HCT116 (cell line): ENCODE measurements at regions not wholly inside any gene's neighbourhood (a gene's known extent, or its start where the extent isn't known, plus 50 kb on each side); places are given as distances from the start of the nearest gene placed in this dataset.

ENCODE experiments used
- ATAC-seq: fragments of 200-7000 bp; cut with Tn5 transposase; 2 replicates; pipeline ENCODE4 v1.9.1; 2020; ENCODE audit warnings: mild to moderate bottlenecking, moderate library complexity
- BruUV-seq: library from RNA; stranded (reverse); fragments of 400-500 nt; replicated peaks from 2 replicates; lab custom pipeline; 2021; lab: Mats Ljungman, UMichigan
- CTCF ChIA-PET: fragments of 300-600 bp; sonication (Branson Sonifier 250); formaldehyde crosslinking; loops from one replicate; lab custom pipeline; 2021; ENCODE audit warnings: antibody characterized with exemption; lab: Charles Lee
- POLR2A ChIA-PET: fragments of 300-600, 350-600 bp; sonication (Branson Sonifier 250); formaldehyde crosslinking; loops from one replicate; lab custom pipeline; 2021; ENCODE audit warnings: antibody characterized with exemption; lab: Charles Lee
- RAD21 ChIA-PET, 2 experiments: fragments of 300-600 bp; sonication (Branson Sonifier 250); formaldehyde crosslinking; loops; one replicate each; lab custom pipeline; 2023; ENCODE audit warnings: low total read pairs in 2 of 2; ENCODE audit not compliant: uncharacterized antibody in 2 of 2, unreplicated experiment in 2 of 2, low non-redundant PET in 1 of 2; lab: Charles Lee
- DNase-seq: peaks from one replicate; pipeline ENCODE4 v3.0.0-alpha.2; 2010; ENCODE audit warnings: low read depth, low spot score
- H2AFZ ChIP-seq: fragments of 200-600 bp; shearing (Covaris generic), sonication (generic); 2 replicates; pipeline ENCODE4 v1.6.1; 2017; ENCODE audit warnings: low read depth, mixed run types, mixed read lengths, antibody characterized with exemption, low read length; ENCODE audit not compliant: poor library complexity, severe bottlenecking
- H3K27ac ChIP-seq: 2 replicates; pipeline ENCODE4 v1.5.1; 2012; ENCODE audit warnings: low read depth, low read length
- H3K27me3 ChIP-seq: fragments of 200-600 bp; sonication (generic); 2 replicates; pipeline ENCODE4 v1.6.1; 2016; ENCODE audit warnings: mixed run types, low read length, mixed read lengths; ENCODE audit not compliant: insufficient read depth
- H3K36me3 ChIP-seq, 2 experiments: fragments of 200-500 bp in 1 of 2; fragments of 200-600 bp in 1 of 2; sonication (Bioruptor generic) in 1 of 2; sonication (generic) in 1 of 2; 2 replicates each; pipeline versions ENCODE4 v1.5.1 to v1.6.1; 2014 to 2016; ENCODE audit warnings: low read length in 2 of 2, inconsistent platforms in 1 of 2, mixed read lengths in 1 of 2, mixed run types in 1 of 2; ENCODE audit not compliant: insufficient read depth in 2 of 2, control insufficient read depth in 1 of 2
- H3K4me1 ChIP-seq, 2 experiments: fragments of 200-600 bp in 1 of 2; sonication (generic) in 1 of 2; 2 replicates each; pipeline versions ENCODE4 v1.5.1 to v1.6.1; 2012 to 2017; ENCODE audit warnings: low read length in 2 of 2, inconsistent platforms in 1 of 2, mild to moderate bottlenecking in 1 of 2, mixed read lengths in 1 of 2, mixed run types in 1 of 2, moderate library complexity in 1 of 2; ENCODE audit not compliant: insufficient read depth in 2 of 2, control insufficient read depth in 1 of 2
- H3K4me2 ChIP-seq: fragments of 200-600 bp; sonication (generic); 2 replicates; pipeline ENCODE4 v1.6.1; 2017; ENCODE audit warnings: mixed run types, low read length, mixed read lengths
- H3K4me3 ChIP-seq, 2 experiments: fragments of 200-600 bp in 1 of 2; sonication (generic) in 1 of 2; replicated peaks in 1 of 2; 2 replicates each; pipeline ENCODE4 v1.5.1; 2011 to 2016; ENCODE audit warnings: low read length in 2 of 2, control low read depth in 1 of 2, low read depth in 1 of 2, mild to moderate bottlenecking in 1 of 2, mixed read lengths in 1 of 2, mixed run types in 1 of 2
- H3K79me2 ChIP-seq: fragments of 200-600 bp; sonication (generic); 2 replicates; pipeline ENCODE4 v1.6.1; 2017; ENCODE audit warnings: mild to moderate bottlenecking, mixed run types, low read length, moderate library complexity, mixed read lengths; ENCODE audit not compliant: insufficient read depth
- H3K9ac ChIP-seq: fragments of 200-600 bp; sonication (generic); 2 replicates; pipeline ENCODE4 v1.6.1; 2016; ENCODE audit warnings: low read length, mixed read lengths
- H3K9me2 ChIP-seq: fragments of 200-600 bp; sonication (generic), shearing (Covaris generic); 2 replicates; pipeline ENCODE4 v1.6.1; 2017; ENCODE audit warnings: mixed run types, mild to moderate bottlenecking, moderate library complexity; ENCODE audit not compliant: insufficient read depth
- H3K9me3 ChIP-seq, 2 experiments: fragments of 200-500 bp in 1 of 2; fragments of 200-600 bp in 1 of 2; sonication (Bioruptor generic) in 1 of 2; sonication (generic) in 1 of 2; 2 replicates each; pipeline ENCODE4 v1.6.1; 2014 to 2017; ENCODE audit warnings: low read length in 2 of 2, mixed read lengths in 2 of 2, inconsistent platforms in 1 of 2, low read depth in 1 of 2, mild to moderate bottlenecking in 1 of 2, mixed run types in 1 of 2, moderate library complexity in 1 of 2; ENCODE audit not compliant: control insufficient read depth in 1 of 2, insufficient read depth in 1 of 2
- H4K20me1 ChIP-seq: fragments of 200-600 bp; sonication (generic), shearing (Covaris generic); 2 replicates; pipeline ENCODE4 v1.6.1; 2017; ENCODE audit warnings: mixed run types, mild to moderate bottlenecking, moderate library complexity; ENCODE audit not compliant: insufficient read depth
- CBX3 ChIP-seq: IDR thresholded peaks from 2 replicates; pipeline ENCODE4 v1.6.1; 2012; ENCODE audit warnings: low read depth
- CEBPB ChIP-seq: IDR thresholded peaks from 2 replicates; pipeline ENCODE4 v1.6.1; 2012; ENCODE audit warnings: low read depth
- ELF1 ChIP-seq: IDR thresholded peaks from 2 replicates; pipeline ENCODE4 v1.6.1; 2012; ENCODE audit warnings: low read depth, borderline replicate concordance
- EZH2phosphoT487 ChIP-seq: fragments of 200-600 bp; IDR thresholded peaks from 2 replicates; pipeline ENCODE4 v1.6.1; 2018; ENCODE audit warnings: antibody characterized with exemption, borderline replicate concordance
- FOSL1 ChIP-seq: IDR thresholded peaks from 2 replicates; pipeline ENCODE4 v1.6.1; 2012; ENCODE audit warnings: low read depth
- POLR2A ChIP-seq: IDR thresholded peaks from 2 replicates; pipeline ENCODE4 v1.7.0; 2011; ENCODE audit warnings: borderline replicate concordance; ENCODE audit not compliant: insufficient read depth, insufficient read length; ENCODE audit errors: extremely low read depth
- RAD21 ChIP-seq: IDR thresholded peaks from 2 replicates; pipeline ENCODE4 v1.6.1; 2012; ENCODE audit warnings: low read depth, mild to moderate bottlenecking
- REST ChIP-seq: IDR thresholded peaks from 2 replicates; pipeline ENCODE4 v1.6.1; 2012; ENCODE audit warnings: low read depth
- TCF7L2 ChIP-seq: IDR thresholded peaks from 2 replicates; pipeline ENCODE4 v1.7.0; 2011; ENCODE audit warnings: borderline replicate concordance, inconsistent platforms; ENCODE audit not compliant: insufficient read depth, insufficient read length; ENCODE audit errors: extremely low read depth
- intact Hi-C: fragments of 100-400 bp; cut with micrococcal nuclease; formaldehyde crosslinking; loops from 2 replicates; pipeline ENCODE4 v1.10.0; 2022
- TF ChIP-seq, protein P1 (sequence below): IDR thresholded peaks from 2 replicates; pipeline ENCODE4 v1.6.1; 2012

GRCh38 chr2:103386872-103387271 is 625.0 kb downstream of the TMEM182 start (continued):
- TF ChIP-seq REST = no peak
- TF ChIP-seq CBX3 = no peak
- no peak for TF ChIP-seq CEBPB
- TF ChIP-seq ELF1 = no peak
- TF ChIP-seq FOSL1 = no peak
- TF ChIP-seq RAD21 = no peak
- no peak for TF ChIP-seq POLR2A
- no peak for TF ChIP-seq EZH2phosphoT487
- no peak for TF ChIP-seq TCF7L2

DNA sequence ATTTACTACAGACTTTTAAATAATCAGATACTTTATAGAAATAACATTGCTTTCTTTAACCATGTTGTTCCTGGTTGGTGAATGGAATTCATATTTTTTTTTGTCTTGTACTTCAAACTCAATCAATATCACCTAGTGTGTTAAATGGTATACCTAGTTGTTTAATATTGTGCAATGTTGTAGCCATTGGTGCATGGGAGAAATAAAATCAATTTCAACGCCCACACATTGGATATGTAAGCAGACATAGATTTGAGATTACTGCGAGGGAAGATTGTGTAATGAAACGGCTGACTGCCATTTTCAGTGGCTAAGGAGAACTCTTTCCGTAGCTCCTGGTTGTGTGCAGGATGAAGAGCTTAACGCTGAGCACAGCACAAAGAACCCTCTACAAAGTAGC is 626.1 kb downstream of the TMEM182 start:
- H3K27ac ChIP-seq = no peak overlapping the region
- POLR2A ChIA-PET = no interaction called here

More for the DNA sequence above, 626.1 kb downstream of the TMEM182 start:
- Histone ChIP-seq H3K79me2 (no peaks in the 10 kb centered on the region), H2AFZ (no peak overlapping the region), H3K27me3 (no peaks in the 10 kb centered on the region), H3K9ac (no peak overlapping the region), H3K4me1 (no peaks in the 10 kb centered on the region), H3K4me2 (no peak overlapping the region), H4K20me1 (no peaks in the 10 kb centered on the region), H3K36me3 (no peaks in the 10 kb centered on the region), H3K9me3 (peaks cover 4 to 21% of the 10 kb centered on the region in 2 experiments; a peak in 2 of 4 replicates), H3K9me2 (no peaks in the 10 kb centered on the region), H3K4me3 (no peak overlapping the region)
- no peak for DNase-seq
- intact Hi-C loops = no loop called here
- TF ChIP-seq, protein P1, sequence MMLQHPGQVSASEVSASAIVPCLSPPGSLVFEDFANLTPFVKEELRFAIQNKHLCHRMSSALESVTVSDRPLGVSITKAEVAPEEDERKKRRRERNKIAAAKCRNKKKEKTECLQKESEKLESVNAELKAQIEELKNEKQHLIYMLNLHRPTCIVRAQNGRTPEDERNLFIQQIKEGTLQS = no peak
- CTCF ChIA-PET = no interaction called here
- no peak for ATAC-seq
- no TSS peak for BruUV-seq
- RAD21 ChIA-PET = no interaction called here
